Eye (tissue), 1 donor: ENCODE measurements at regions not wholly inside any gene's neighbourhood (a gene's known extent, or its start where the extent isn't known, plus 50 kb on each side); places are given as distances from the start of the nearest gene placed in this dataset.
A peak's percentile ranks its signal among the peaks of the same experiment; 100 is the strongest.

Experiments used
- DNase-seq: peaks from one replicate; pipeline ENCODE4 v3.0.0-alpha.2; 2015

DNA sequence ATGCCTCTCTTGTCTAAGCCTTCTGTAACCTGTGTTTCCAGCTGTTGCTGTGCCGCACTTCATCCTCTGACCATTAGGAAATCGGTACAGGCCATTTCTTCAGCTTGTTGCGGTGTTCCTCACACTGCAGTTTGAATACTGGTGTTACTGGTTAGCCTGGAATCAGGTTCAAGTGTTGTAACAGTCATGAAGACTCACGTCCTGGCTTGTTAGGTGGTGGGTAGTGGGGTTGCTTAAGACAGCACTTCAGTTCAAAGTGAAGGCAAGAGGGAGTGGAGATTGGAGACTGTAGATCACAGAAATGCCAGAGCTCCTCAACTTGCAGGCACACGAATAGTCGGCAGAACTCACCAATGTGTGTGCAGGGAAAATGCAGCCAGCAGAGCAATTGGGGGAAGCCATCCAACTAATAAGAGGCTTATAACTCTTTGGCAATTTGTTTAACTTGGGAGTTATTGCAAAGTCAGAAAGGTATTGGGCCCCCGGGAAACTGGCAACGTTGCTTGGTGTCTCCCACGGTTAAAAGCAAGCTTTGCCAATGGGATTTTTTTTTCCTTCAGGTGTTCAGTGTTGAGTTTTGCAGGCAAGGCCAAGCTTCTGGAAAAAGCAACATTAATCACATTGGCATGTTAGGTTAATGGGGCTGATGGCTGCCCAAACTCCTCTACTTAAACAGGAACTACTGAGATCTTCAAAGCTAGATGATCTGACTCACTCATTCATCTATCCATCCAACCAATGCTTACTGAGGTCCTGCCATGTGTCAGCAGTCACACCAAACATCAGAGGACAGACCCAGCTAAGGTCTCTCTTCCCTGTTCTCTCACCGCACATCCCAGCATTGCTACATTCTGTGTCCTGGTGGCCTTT is 380.9 kb downstream of the GATA3 start:
- no peak for DNase-seq

- no peak for DNase-seq
Measured at GRCh38 chr10:8437896-8438295, 383.4 kb downstream of the GATA3 start.

GRCh38 chr10:8438603-8439002 is 384.1 kb downstream of the GATA3 start:
- DNase-seq = no peak

DNA sequence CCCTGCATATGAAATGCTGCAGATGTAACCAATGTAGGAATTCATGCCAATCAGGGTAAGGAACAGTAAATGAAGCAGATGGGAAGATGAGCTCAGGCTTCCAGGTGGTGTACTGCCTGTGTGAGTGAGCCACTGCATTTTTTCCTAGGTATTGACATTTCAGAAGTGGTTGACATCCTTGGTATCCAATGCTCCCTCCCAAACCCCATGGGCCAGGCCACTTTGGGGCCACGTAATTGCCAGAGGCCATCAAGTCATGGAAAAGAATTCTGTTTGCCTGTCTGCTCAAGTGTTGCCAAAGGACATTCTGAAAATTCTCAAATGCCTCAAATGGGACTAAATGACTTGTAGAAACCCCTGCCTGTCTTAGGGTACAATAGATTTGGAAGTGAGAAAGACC is 384.6 kb downstream of the GATA3 start:
- no peak for DNase-seq

GRCh38 chr10:8444630-8445029 is 390.1 kb downstream of the GATA3 start:
- DNase-seq = peak; percentile 34

DNA sequence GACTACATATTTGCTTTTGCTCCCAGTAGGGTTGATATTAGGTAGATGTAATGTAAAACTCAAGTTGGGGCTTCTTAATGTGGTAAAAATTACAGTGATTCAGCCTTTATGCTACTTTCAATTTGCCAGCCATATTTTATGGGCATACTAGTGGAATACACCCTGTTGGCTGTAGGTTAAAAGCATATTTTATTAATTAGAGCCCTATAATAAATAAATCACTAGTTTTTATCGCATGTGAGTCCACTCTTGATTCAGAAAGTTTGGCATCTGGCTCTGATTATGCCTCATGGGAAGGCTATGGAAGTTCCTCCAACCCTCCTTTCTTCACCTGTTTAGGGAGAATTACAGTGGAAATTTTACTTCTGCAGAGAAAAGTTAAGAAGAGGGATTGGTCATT is 390.9 kb downstream of the GATA3 start:
- no peak for DNase-seq

DNA sequence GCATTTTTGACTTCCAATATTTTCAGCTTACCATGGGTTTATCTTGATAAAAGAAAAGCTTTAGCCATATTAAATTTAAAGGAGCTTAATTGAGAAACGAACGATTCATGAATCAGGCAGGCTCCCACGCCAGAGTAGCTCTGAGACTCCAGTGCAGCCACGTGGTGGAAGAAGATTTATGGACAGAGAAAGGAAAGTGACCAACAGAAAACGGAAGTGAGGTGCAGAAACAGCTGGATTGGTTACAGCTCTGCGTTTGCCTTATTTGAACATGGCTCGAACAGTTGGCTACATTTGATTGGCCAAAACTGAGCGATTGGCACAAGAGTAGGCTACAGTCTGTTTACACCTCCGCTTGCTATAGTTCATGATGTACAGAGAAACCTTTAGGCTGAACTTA is 395.4 kb downstream of the GATA3 start:
- no peak for DNase-seq

DNA sequence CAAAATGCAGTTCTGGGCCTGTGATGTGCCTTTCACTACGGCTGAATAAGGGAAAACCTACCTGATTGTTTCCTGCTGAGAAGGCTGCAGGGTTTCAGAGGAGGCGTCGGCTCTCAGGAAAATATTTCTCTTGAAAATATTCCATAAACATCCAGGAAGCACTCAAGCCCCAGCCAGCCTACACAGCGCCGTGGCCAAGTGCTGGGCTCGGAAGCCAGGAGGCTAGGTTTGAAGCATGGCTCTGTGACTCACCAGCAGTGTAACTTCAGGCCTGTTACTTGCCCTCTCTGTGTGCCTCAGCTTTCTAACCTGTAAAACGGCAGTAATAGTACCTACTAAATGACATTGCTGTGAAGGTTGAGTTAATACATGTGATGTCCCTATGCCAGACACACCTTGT is 399.1 kb downstream of the GATA3 start:
- DNase-seq = no peak

- no peak for DNase-seq
Measured at GRCh38 chr10:8454357-8454756, 399.9 kb downstream of the GATA3 start.

- DNase-seq = peak; percentile 36
Measured at GRCh38 chr10:8455181-8455580, 400.7 kb downstream of the GATA3 start.

DNA sequence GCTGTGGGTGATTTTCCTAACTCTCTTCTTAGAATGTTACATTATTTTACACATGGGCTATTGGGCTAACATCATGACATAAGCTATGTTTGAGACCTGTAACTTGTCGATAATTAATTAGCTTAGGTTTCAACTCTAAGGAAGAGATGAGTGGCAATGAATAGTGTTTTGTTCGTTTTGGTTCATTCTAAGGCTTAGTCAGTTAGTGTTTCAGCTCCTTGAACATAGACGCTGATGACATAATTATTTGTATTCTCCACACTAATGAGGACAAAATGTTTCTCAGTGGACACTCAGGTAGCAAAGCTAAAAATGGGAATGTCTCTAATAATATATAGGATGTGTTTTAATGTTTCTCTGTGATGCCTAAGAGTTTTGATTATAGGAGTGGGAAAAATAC is 401.9 kb downstream of the GATA3 start:
- DNase-seq = no peak

DNA sequence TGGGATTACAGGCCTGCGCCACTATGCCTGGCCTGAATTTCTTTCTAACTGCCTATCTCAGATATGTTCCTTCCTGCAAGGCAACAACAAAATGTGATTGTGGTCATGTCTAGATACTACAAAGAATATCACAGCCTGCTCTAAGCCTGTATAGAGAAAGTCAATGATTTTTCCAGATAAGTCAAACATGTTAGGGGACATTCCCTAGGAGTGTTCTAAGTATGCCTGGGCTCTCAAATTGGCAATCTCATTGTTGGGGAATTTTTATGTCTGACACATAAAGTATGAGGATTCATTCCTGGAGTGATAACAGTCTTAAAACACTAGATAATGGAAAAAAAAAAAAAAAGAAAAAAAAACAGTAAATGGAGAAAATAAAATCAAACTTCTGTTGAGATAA is 406.1 kb downstream of the GATA3 start:
- no peak for DNase-seq

GRCh38 chr10:8462565-8462964 is 408.1 kb downstream of the GATA3 start:
- DNase-seq = no peak

DNA sequence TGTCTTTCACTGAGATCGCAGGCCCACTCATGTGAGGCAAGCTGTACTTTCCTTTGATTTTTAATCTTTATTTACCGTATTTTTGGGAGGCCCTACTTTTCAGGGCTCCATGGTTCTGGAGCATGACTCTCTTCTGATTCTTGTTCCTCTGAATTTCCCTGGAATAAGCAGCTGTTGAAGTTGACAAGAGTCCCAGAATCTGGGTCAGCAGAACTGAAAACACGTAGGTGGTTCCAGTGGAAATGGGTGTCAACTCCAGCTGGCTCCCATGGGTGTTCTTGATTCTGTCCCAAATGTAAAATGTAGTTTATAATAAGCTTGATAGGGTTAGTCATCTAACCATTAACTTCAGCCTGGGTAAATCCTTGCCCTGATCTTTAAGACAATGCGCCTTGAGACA is 409.4 kb downstream of the GATA3 start:
- DNase-seq = no peak

DNA sequence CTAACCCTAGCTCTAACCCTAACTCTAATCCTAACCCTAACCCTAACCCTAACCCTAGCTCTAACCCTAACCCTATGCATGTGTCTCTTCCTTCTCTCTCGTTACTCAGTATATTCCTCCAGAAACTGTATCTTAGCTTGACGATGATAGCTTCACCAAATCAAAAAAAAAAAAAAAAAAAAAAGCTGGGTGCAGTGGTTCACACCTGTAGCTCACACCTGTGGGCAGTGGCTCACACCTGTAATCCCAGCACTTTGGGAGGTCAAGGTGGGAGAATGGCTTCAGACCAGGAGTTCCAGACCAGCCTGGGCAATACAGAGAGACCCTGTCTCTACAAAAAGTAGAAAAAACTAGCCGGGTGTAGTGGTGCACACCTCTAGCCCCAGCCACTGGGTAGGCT is 414.0 kb downstream of the GATA3 start:
- DNase-seq = no peak

DNA sequence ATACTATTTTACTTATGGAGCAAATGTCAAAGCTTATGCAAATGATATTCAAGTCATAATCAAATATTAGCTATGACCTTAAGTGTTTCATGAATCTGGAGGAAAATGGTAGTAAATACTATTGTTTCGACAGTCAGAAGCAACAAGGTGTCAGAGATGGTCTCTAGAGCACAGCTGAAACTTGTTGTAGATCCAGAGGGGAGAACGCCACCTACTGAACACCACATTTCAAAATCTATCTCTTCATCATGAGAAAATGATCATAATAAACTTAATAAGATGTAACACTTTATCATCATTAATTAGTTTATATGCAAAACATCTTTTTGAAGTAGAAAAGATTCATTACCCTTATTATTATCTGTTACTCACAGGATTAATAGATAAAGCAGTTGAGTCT is 418.7 kb downstream of the GATA3 start:
- DNase-seq = no peak

GRCh38 chr10:8477300-8477699 is 422.8 kb downstream of the GATA3 start:
- DNase-seq = no peak

DNA sequence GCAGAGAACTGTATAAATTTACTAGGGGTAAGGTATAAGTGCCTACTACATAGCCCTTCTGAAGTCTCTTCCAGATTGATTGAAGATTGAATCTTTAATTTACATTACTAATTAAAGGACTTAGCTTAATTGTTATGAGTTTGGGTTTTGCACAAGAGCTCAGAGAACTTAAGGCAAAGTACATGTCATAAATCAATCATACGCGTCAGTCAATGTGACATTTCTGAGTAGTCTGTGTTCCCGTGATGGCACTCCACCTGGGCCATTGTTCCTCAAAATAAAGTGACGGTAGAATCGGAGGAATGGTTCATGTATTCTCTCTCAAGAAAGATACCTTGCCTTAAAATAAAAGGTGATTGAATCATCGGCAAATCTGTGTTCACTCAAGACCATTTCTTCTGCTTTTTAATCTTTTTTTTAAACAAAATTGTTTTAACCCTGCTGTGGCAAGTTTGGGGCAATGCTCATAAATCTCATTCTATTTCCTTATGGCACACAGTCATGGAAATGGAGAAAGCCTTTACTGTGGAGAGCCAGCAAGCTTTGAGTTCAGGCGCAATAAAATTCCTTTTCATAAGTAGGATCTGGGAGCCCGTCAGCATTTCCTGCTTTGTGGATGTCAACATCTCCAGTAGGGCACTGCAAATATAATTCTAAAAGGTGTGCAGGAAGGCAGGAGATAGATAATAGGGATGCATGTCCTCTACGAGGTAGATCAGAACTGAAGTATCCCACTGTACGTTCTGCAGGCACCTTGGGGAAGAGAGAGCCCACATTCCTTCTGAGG is 427.4 kb downstream of the GATA3 start:
- no peak for DNase-seq

GRCh38 chr10:8485032-8485431 is 430.5 kb downstream of the GATA3 start:
- no peak for DNase-seq

DNA sequence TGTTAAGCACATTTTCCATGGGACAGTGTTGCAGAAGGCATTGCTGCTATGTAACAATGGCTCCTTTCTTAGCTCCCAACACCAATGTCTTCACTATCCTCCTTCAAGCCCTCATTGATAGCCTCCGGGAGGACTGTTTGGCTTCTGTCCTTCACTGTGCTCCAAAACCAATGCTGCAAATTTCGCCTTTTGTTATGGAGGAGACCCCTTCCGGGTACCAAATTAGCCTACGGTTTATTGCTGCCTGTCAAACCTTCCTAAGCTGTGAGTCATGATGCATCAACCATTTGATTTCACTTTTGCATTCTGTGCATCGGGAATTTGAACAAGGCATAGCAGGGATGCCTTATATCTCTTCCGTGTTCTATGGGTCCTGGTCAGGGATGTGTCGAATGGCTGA is 432.9 kb downstream of the GATA3 start:
- no peak for DNase-seq

GRCh38 chr10:8489232-8489631 is 434.7 kb downstream of the GATA3 start:
- DNase-seq = no peak

GRCh38 chr10:8489823-8490222 is 435.3 kb downstream of the GATA3 start:
- no peak for DNase-seq

DNA sequence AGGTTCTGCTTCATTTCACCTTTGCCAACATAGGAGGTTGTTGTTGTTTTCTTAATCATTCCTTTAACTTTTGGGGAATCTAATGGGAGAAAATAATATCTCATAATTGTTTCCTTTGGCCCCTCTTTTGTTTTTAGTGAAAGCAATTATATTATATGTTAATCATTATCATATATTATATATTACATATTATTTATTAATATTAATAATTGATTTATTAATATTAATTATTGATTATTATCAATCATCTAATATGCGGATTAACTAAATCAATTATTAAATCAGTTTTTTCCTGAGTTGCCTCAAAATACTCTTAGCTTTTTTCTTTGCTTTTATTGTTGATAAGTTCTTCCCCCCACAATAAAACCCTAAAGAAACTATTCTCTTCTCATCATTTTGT is 443.8 kb downstream of the GATA3 start:
- no peak for DNase-seq

GRCh38 chr10:8498881-8499280 is 444.4 kb downstream of the GATA3 start:
- DNase-seq = no peak
